Pancreas (tissue), 10 donors: ENCODE measurements at regions not wholly inside any gene's neighbourhood (a gene's known extent, or its start where the extent isn't known, plus 50 kb on each side); places are given as distances from the start of the nearest gene placed in this dataset.

Experiments
- ATAC-seq, 4 donors: fragments of 200-7000 bp; cut with Tn5 transposase; one replicate each; pipeline versions ENCODE4 v1.8.0 to v1.9.1; 2020; ENCODE audit warnings: mild to moderate bottlenecking in 4 of 4, moderate library complexity in 4 of 4
- DNase-seq, 6 donors: peaks; one replicate each; pipeline ENCODE4 v3.0.0-alpha.2; 2020
- FAIRE-seq: peaks from 2 replicates; lab custom pipeline; 2012; peaks lifted over from hg19 to GRCh38; lab: Jason Lieb, UNC
- H3K27ac ChIP-seq, 4 donors: fragments of 200-600 bp; sonication (generic); 1 replicate in 3 of 4; 2 replicates in 1 of 4; pipeline versions ENCODE4 v1.5.0 to v1.8.0; 2020
- H3K27me3 ChIP-seq, 4 donors: fragments of 200-600 bp; one replicate each; pipeline ENCODE4 v1.8.0; 2021
- H3K36me3 ChIP-seq, 3 donors: fragments of 200-600 bp; sonication (generic) in 1 of 3; one replicate each; pipeline versions ENCODE4 v1.5.0 to v1.8.0; 2020 to 2021
- H3K4me1 ChIP-seq, 3 donors: fragments of 200-600 bp; one replicate each; pipeline ENCODE4 v1.8.0; 2021
- H3K4me3 ChIP-seq, 4 donors: fragments of 200-600 bp; sonication (generic) in 2 of 4; one replicate each; pipeline versions ENCODE4 v1.5.0 to v1.8.0; 2020 to 2021
- H3K9me3 ChIP-seq, 4 donors: fragments of 200-600 bp; one replicate each; pipeline ENCODE4 v1.8.0; 2021
- CTCF ChIP-seq, 4 donors: fragments of 200-600 bp; sonication (generic) in 3 of 4; IDR thresholded peaks; one replicate each; pipeline versions ENCODE4 v1.5.0 to v1.8.0; 2021; ENCODE audit warnings: antibody characterized with exemption in 4 of 4
- WGBS, 2 donors: extraction: QIAGEN DNeasy Blood & Tissue Kit; methylation state at CpG; one replicate each; pipeline ENCODE4 v1.1.7; 2013; 5-methylcytosine and 5-hydroxymethylcytosine counted together
- intact Hi-C, 3 donors: fragments of 100-400 bp; cut with DNase I; formaldehyde crosslinking; loops; one replicate each; pipeline versions ENCODE4 v1.11.1 to v1.14.2; 2022
- donor health status: healthy with polysubstance abuse.
- donor health status: DM: no; HTN: no; CAD: no; lungs with moderate emphysema.
- donor health status: DM: no; HTN: no; CAD: no.
- donor health status: control.
- donor health status: control.
- donor health status: Bipolar disorder and iron deficiency.
- donor health status: DM: yes; HTN: yes; CAD: no.
- donor health status: DM: no; HTN: no; CAD: no.
- donor health status: DM: no; HTN: no; CAD: no.
- donor health status: DM: yes; HTN: yes; CAD: no.

- no peak overlapping the region for H3K4me3 ChIP-seq
- ATAC-seq (no peak), DNase-seq (no peak), FAIRE-seq (no peak)
- H3K27me3 ChIP-seq: no peaks in the 10 kb centered on the region
- H3K36me3 ChIP-seq: no peaks in the 10 kb centered on the region
- no peak overlapping the region for H3K27ac ChIP-seq
- H3K9me3 ChIP-seq: no peaks in the 10 kb centered on the region
- no peak for TF ChIP-seq CTCF (IDR thresholded peaks at IDR 0.05)
- intact Hi-C loops: no loop called here
- H3K4me1 ChIP-seq: no peaks in the 10 kb centered on the region
Measured at GRCh38 chr7:85498031-85498430, 311.2 kb upstream of the SEMA3D start.

GRCh38 chr7:85489498-85489897 is 302.6 kb upstream of the SEMA3D start:
- Histone ChIP-seq H3K9me3 (no peaks in the 10 kb centered on the region), H3K36me3 (no peaks in the 10 kb centered on the region), H3K4me3 (no peak overlapping the region), H3K4me1 (no peaks in the 10 kb centered on the region), H3K27ac (no peak overlapping the region), H3K27me3 (no peaks in the 10 kb centered on the region)
- TF ChIP-seq CTCF (IDR thresholded peaks at IDR 0.05): no peak
- DNase-seq (no peak), FAIRE-seq (no peak), ATAC-seq (no peak)
- intact Hi-C loops: no loop called here
- 73 to 75% methylated on average over 3 of the region's 3 CpGs for WGBS, 2 donors

GRCh38 chr7:85488406-85488805 is 301.6 kb upstream of the SEMA3D start:
- no peaks in the 10 kb centered on the region for H3K4me1 ChIP-seq
- H3K27ac ChIP-seq: no peak overlapping the region
- intact Hi-C loops: no loop called here
- H3K36me3 ChIP-seq: no peaks in the 10 kb centered on the region
- DNase-seq: no peak
- no peak for ATAC-seq
- H3K9me3 ChIP-seq: no peaks in the 10 kb centered on the region
- WGBS, 2 donors: 70 to 91% methylated on average over 1 of the region's 1 CpG
- H3K4me3 ChIP-seq: no peak overlapping the region
- no peak for TF ChIP-seq CTCF (IDR thresholded peaks at IDR 0.05)
- H3K27me3 ChIP-seq: no peaks in the 10 kb centered on the region
- no peak for FAIRE-seq

GRCh38 chr7:85483177-85483576 is 296.3 kb upstream of the SEMA3D start:
- DNase-seq (no peak), FAIRE-seq (no peak), ATAC-seq (no peak)
- no peak for TF ChIP-seq CTCF (IDR thresholded peaks at IDR 0.05)
- WGBS, 2 donors: 45 to 46% methylated on average over 1 of the region's 1 CpG
- no peak overlapping the region for H3K27ac ChIP-seq
- H3K36me3 ChIP-seq: no peaks in the 10 kb centered on the region
- no peaks in the 10 kb centered on the region for H3K4me1 ChIP-seq
- no peak overlapping the region for H3K4me3 ChIP-seq
- no peaks in the 10 kb centered on the region for H3K27me3 ChIP-seq
- no peaks in the 10 kb centered on the region for H3K9me3 ChIP-seq
- intact Hi-C loops: no loop called here

- Histone ChIP-seq H3K4me1 (no peaks in the 10 kb centered on the region), H3K9me3 (no peaks in the 10 kb centered on the region), H3K27me3 (no peaks in the 10 kb centered on the region), H3K36me3 (no peaks in the 10 kb centered on the region), H3K27ac (no peak overlapping the region), H3K4me3 (no peak overlapping the region)
- FAIRE-seq (no peak), DNase-seq (no peak), ATAC-seq (no peak)
- WGBS, 2 donors: 75 to 85% methylated on average over 1 of the region's 1 CpG
- intact Hi-C loops: no loop called here
- no peak for TF ChIP-seq CTCF (IDR thresholded peaks at IDR 0.05)
Measured at GRCh38 chr7:85480666-85481065, 293.8 kb upstream of the SEMA3D start.
